ENCODE measurements at regions not wholly inside any gene's neighbourhood (a gene's known extent, or its start where the extent isn't known, plus 50 kb on each side); places are given as distances from the start of the nearest gene placed in this dataset.

GRCh38 chr2:20567159-20567925 lies 83.6 kb downstream of the HS1BP3 start:
- no peak overlapping the region for H3K4me3 ChIP-seq (ENCODE audit: low read length)
- H3K27ac ChIP-seq (ENCODE audit: low read length) = no peak overlapping the region
- H3K36me3 ChIP-seq (replicated peaks; ENCODE audit: insufficient read depth, low read length) = no peaks in the 10 kb centered on the region
- H3K4me1 ChIP-seq (ENCODE audit: low read length) = peaks cover 14% of the 10 kb centered on the region
- no peaks in the 10 kb centered on the region for H4K20me1 ChIP-seq (ENCODE audit: insufficient read depth, low read length)
- no peaks in the 10 kb centered on the region for H3F3A ChIP-seq (ENCODE audit: insufficient read depth, low read length)
- no peak for DNase-seq
- no peak for TF ChIP-seq EZH2phosphoT487 (IDR thresholded peaks at IDR 0.05; ENCODE audit: low read length)
- TF ChIP-seq CTCF (IDR thresholded peaks at IDR 0.05; ENCODE audit: low read length) = no peak
- no peak for TF ChIP-seq EZH2 (optimal IDR thresholded peaks at IDR 0.05; ENCODE audit: low read depth, low read length)
- H3K27me3 ChIP-seq (replicated peaks; ENCODE audit: insufficient read depth, low read length) = no peaks in the 10 kb centered on the region
- no peak overlapping the region for H3K4me2 ChIP-seq (ENCODE audit: low read depth, low read length)
- H2AFZ ChIP-seq (ENCODE audit: low read length) = no peak overlapping the region
- no peaks in the 10 kb centered on the region for H3K9me3 ChIP-seq (replicated peaks; ENCODE audit: insufficient read depth, low read length)
- H3K79me2 ChIP-seq (ENCODE audit: low read length) = no peaks in the 10 kb centered on the region
- no peak overlapping the region for H3K9ac ChIP-seq (ENCODE audit: low read length)
- H3K9me2 ChIP-seq (replicated peaks; ENCODE audit: insufficient read depth, low read length) = no peaks in the 10 kb centered on the region

Data from MM.1S (cell line).